GM23248 (cell line): ENCODE measurements at regions not wholly inside any gene's neighbourhood (a gene's known extent, or its start where the extent isn't known, plus 50 kb on each side); places are given as distances from the start of the nearest gene placed in this dataset.
"Not testable (repeated sequence)": the region's sequence is repeated elsewhere in the genome, so short reads cannot be mapped to it uniquely, and the experiment has no call there.

Experiments used
- DNase-seq: peaks from one replicate; pipeline ENCODE4 v3.0.0-alpha.2; 2015
- H2AFZ ChIP-seq: fragments of 200-600 bp; sonication (generic); 2 replicates; pipeline ENCODE4 v1.6.1; 2016; ENCODE audit warnings: antibody characterized with exemption
- H3F3A ChIP-seq: fragments of 200-600 bp; sonication (generic); 2 replicates; pipeline ENCODE4 v1.6.1; 2016; ENCODE audit warnings: mild to moderate bottlenecking, antibody characterized with exemption, mixed run types; ENCODE audit not compliant: insufficient read depth
- H3K27ac ChIP-seq: fragments of 200-600 bp; sonication (generic); 2 replicates; pipeline ENCODE4 v1.5.1; 2016; ENCODE audit warnings: mild to moderate bottlenecking
- H3K27me3 ChIP-seq: fragments of 200-600 bp; sonication (generic); replicated peaks from 2 replicates; pipeline ENCODE4 v1.6.1; 2016; ENCODE audit warnings: mild to moderate bottlenecking; ENCODE audit not compliant: insufficient read depth
- H3K36me3 ChIP-seq: fragments of 200-600 bp; sonication (generic); 2 replicates; pipeline ENCODE4 v1.6.1; 2016; ENCODE audit warnings: low read depth, mild to moderate bottlenecking
- H3K4me1 ChIP-seq: fragments of 200-600 bp; sonication (generic); 2 replicates; pipeline ENCODE4 v1.6.1; 2016; ENCODE audit warnings: mild to moderate bottlenecking; ENCODE audit not compliant: insufficient read depth
- H3K4me2 ChIP-seq: fragments of 200-600 bp; sonication (generic); one replicate; pipeline ENCODE4 v1.6.1; 2016; ENCODE audit warnings: mild to moderate bottlenecking; ENCODE audit not compliant: unreplicated experiment
- H3K4me3 ChIP-seq: fragments of 200-600 bp; sonication (generic); 2 replicates; pipeline ENCODE4 v1.5.1; 2016; ENCODE audit warnings: mild to moderate bottlenecking
- H3K79me2 ChIP-seq: fragments of 200-600 bp; sonication (generic); 2 replicates; pipeline ENCODE4 v1.6.1; 2016; ENCODE audit warnings: mild to moderate bottlenecking; ENCODE audit not compliant: insufficient read depth
- H3K9ac ChIP-seq: fragments of 200-600 bp; sonication (generic); 2 replicates; pipeline ENCODE4 v1.6.1; 2016; ENCODE audit warnings: mild to moderate bottlenecking
- H3K9me2 ChIP-seq: fragments of 200-600 bp; sonication (generic); 2 replicates; pipeline ENCODE4 v1.6.1; 2016; ENCODE audit warnings: mixed run types, mild to moderate bottlenecking, moderate library complexity; ENCODE audit not compliant: insufficient read depth
- H3K9me3 ChIP-seq: fragments of 200-600 bp; sonication (generic); one replicate; pipeline ENCODE4 v1.6.1; 2017; ENCODE audit warnings: low read depth
- H4K20me1 ChIP-seq: fragments of 200-600 bp; sonication (generic); 2 replicates; pipeline ENCODE4 v1.6.0; 2016; ENCODE audit not compliant: insufficient read depth
- EZH2 ChIP-seq: fragments of 200-600 bp; sonication (generic); IDR thresholded peaks from 2 replicates; pipeline ENCODE4 v1.6.1; 2018; ENCODE audit warnings: antibody characterized with exemption, mild to moderate bottlenecking; ENCODE audit not compliant: insufficient read depth, poor library complexity, severe bottlenecking
- EZH2phosphoT487 ChIP-seq: fragments of 200-600 bp; sonication (generic); IDR thresholded peaks from 2 replicates; pipeline ENCODE4 v1.6.1; 2018; ENCODE audit warnings: antibody characterized with exemption, moderate library complexity, mild to moderate bottlenecking, low read depth; ENCODE audit not compliant: insufficient read depth
- WGBS, 2 experiments: methylation state at CpG; one replicate each; pipeline ENCODE4 v1.1.6; 2015 to 2017; ENCODE audit warnings: low lambda C conversion rate in 2 of 2, low coverage in 1 of 2; ENCODE audit errors: missing lambda C conversion rate in 2 of 2; 5-methylcytosine and 5-hydroxymethylcytosine counted together
- in situ Hi-C: fragments of 300-500 bp; cut with MboI; formaldehyde crosslinking; loops from 2 replicates; pipeline ENCODE4 v1.15.0; 2020

DNA sequence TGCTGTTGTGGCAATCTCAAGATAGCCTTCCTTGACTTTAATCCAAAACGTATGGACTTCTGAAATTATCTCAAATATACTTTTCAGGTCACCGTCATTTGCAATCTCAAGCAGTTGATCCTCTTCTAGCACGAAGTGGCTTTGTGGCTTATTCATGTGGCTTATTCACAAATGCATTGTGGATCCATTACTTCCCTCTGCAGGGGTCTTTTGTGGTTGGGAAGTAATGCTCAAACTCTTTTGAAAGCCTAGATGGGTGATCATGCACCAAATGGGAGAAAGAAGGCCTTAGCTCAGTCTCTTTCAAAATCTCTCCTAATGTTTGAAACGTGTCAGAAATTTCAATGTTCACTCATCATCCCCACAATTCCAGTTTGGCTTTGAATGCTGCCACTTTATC is 597.2 kb upstream of the CDH10 start:
- H3K9me2 ChIP-seq, result no peaks in the 10 kb centered on the region
- in situ Hi-C loops, result no loop called here
- no peaks in the 10 kb centered on the region for H3K36me3 ChIP-seq
- no peak overlapping the region for H3K4me2 ChIP-seq
- H3F3A ChIP-seq, result no peaks in the 10 kb centered on the region
- TF ChIP-seq EZH2 (no peak), EZH2phosphoT487 (no peak)
- no peaks in the 10 kb centered on the region for H4K20me1 ChIP-seq
- no peaks in the 10 kb centered on the region for H3K4me1 ChIP-seq
- no peak overlapping the region for H3K4me3 ChIP-seq
- no peak overlapping the region for H3K27ac ChIP-seq
- no peaks in the 10 kb centered on the region for H3K27me3 ChIP-seq
- no peak for DNase-seq
- H3K79me2 ChIP-seq, result no peaks in the 10 kb centered on the region
- H3K9me3 ChIP-seq, result no peaks in the 10 kb centered on the region
- no peak overlapping the region for H3K9ac ChIP-seq
- no peak overlapping the region for H2AFZ ChIP-seq
- 24 to 27% methylated on average over 4 of the region's 4 CpGs for WGBS, 2 experiments

GRCh38 chr5:25238720-25239119 is 593.9 kb upstream of the CDH10 start:
- H3K36me3 ChIP-seq, H3K4me1 ChIP-seq, H3F3A ChIP-seq, H3K4me2 ChIP-seq, DNase-seq, H3K4me3 ChIP-seq, H3K27ac ChIP-seq, H3K27me3 ChIP-seq, H2AFZ ChIP-seq, H3K9me3 ChIP-seq, H3K9me2 ChIP-seq, H4K20me1 ChIP-seq, in situ Hi-C loops, H3K9ac ChIP-seq, H3K79me2 ChIP-seq: not testable (repeated sequence)
- 38 to 42% methylated on average over 4 of the region's 4 CpGs for WGBS, 2 experiments

GRCh38 chr5:25224316-25224982 is 579.7 kb upstream of the CDH10 start:
- Histone ChIP-seq H3K9ac (no peak overlapping the region), H2AFZ (no peak overlapping the region), H4K20me1 (no peaks in the 10 kb centered on the region), H3K79me2 (no peaks in the 10 kb centered on the region), H3F3A (no peaks in the 10 kb centered on the region), H3K36me3 (no peaks in the 10 kb centered on the region), H3K9me2 (no peaks in the 10 kb centered on the region), H3K4me2 (no peak overlapping the region), H3K27ac (no peak overlapping the region), H3K4me1 (no peaks in the 10 kb centered on the region), H3K9me3 (no peaks in the 10 kb centered on the region), H3K27me3 (no peaks in the 10 kb centered on the region), H3K4me3 (no peak overlapping the region)
- no peak for TF ChIP-seq EZH2
- no peak for TF ChIP-seq EZH2phosphoT487
- no peak for DNase-seq
- WGBS, 2 experiments, result 15 to 20% methylated on average over 10 of the region's 10 CpGs
- in situ Hi-C loops, result no loop called here

DNA sequence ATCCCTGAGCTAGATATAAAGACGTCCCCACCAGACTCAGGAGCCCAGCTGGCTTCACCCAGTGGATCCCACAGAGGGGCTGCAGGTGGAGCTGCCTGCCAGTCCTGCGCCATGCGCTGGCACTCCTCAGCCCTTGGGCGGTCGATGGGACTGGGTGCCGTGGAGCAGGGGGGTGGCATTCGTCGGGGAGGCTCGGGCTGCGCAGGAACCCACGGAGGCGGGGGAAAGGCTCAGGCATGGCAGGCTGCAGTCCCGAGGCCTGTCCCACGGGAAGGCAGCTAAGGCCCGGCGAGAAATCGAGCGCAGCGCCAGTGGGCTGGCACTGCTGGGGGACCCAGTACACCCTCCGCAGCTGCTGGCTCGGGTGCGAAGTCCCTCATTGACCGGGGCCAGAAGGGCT is 555.1 kb upstream of the CDH10 start:
- H3K36me3 ChIP-seq, H3K4me3 ChIP-seq, H3K4me1 ChIP-seq, H3K9ac ChIP-seq, DNase-seq, H3K4me2 ChIP-seq, in situ Hi-C loops, H3K27ac ChIP-seq, H3K9me3 ChIP-seq, H3K27me3 ChIP-seq, H3K9me2 ChIP-seq, H4K20me1 ChIP-seq, H2AFZ ChIP-seq, H3K79me2 ChIP-seq, H3F3A ChIP-seq: not testable (repeated sequence)
- 58 to 68% methylated on average over 4 to 23 of the region's 23 CpGs for WGBS, 2 experiments

DNA sequence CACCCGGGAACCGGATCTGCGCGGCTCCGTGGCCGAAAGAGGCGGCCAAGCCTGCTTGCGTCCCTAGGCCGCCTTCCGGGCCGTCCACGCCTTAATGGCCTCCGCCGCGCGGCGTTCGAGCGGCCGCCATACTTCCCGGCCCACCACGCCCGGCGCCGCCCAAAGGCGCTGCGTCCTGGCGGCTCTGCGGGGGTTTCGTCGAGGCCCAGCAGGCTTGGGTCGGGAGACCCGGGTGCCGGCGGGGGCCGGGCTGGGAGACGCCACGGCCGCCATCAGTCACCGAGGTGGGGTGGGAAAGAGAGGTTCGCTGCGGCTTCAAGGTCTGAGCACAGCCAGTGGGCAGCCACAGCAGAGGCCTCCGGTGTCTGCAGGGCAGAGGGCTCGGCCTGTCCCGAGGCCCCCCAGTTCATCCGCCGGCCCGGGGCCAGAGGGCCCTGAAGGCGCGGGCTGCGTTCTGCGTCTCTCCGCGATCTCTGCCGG is 545.8 kb upstream of the CDH10 start:
- Histone ChIP-seq H3F3A (no peaks in the 10 kb centered on the region), H3K9me3 (no peaks in the 10 kb centered on the region), H3K27me3 (no peaks in the 10 kb centered on the region), H3K9ac (no peak overlapping the region), H3K4me1 (no peaks in the 10 kb centered on the region), H3K4me2 (no peak overlapping the region), H3K9me2 (no peaks in the 10 kb centered on the region), H4K20me1 (no peaks in the 10 kb centered on the region), H3K79me2 (no peaks in the 10 kb centered on the region), H2AFZ (no peak overlapping the region), H3K4me3 (no peak overlapping the region), H3K27ac (no peak overlapping the region), H3K36me3 (no peaks in the 10 kb centered on the region)
- WGBS, 2 experiments, result 48 to 53% methylated on average over 25 to 55 of the region's 55 CpGs
- no peak for DNase-seq
- no peak for TF ChIP-seq EZH2phosphoT487
- TF ChIP-seq EZH2, result no peak
- in situ Hi-C loops, result no loop called here
